ENCODE measurements at regions not wholly inside any gene's neighbourhood (a gene's known extent, or its start where the extent isn't known, plus 50 kb on each side); places are given as distances from the start of the nearest gene placed in this dataset.

GRCh38 chr11:127058524-127058923 is 58.0 kb upstream of the KIRREL3 start:
- Mint-ChIP-seq H3K4me3 (ENCODE audit: unreplicated experiment) (no peak overlapping the region), H3K4me1 (ENCODE audit: low read depth) (no peaks in the 10 kb centered on the region), H3K9me3 (ENCODE audit: low read depth) (no peaks in the 10 kb centered on the region), H3K27me3 (ENCODE audit: low read depth) (peaks cover 15% of the 10 kb centered on the region), H3K36me3 (ENCODE audit: low read depth) (no peaks in the 10 kb centered on the region), H3K27ac (ENCODE audit: unreplicated experiment) (no peak overlapping the region)
- no peak for TF ChIP-seq CTCF (IDR thresholded peaks at IDR 0.05)
- DNase-seq (ENCODE audit: low spot score), result no peak

- H3K4me1 Mint-ChIP-seq (ENCODE audit: low read depth), result no peaks in the 10 kb centered on the region
- DNase-seq (ENCODE audit: low spot score), result no peak
- no peak overlapping the region for H3K27ac Mint-ChIP-seq (ENCODE audit: unreplicated experiment)
- no peaks in the 10 kb centered on the region for H3K36me3 Mint-ChIP-seq (ENCODE audit: low read depth)
- no peaks in the 10 kb centered on the region for H3K9me3 Mint-ChIP-seq (ENCODE audit: low read depth)
- peaks cover 16% of the 10 kb centered on the region for H3K27me3 Mint-ChIP-seq (ENCODE audit: low read depth)
- no peak for TF ChIP-seq CTCF (IDR thresholded peaks at IDR 0.05)
- no peak overlapping the region for H3K4me3 Mint-ChIP-seq (ENCODE audit: unreplicated experiment)
These were observed 56.6 kb upstream of the KIRREL3 start for GRCh38 chr11:127057126-127057525.

GRCh38 chr11:127056338-127056971 is 55.9 kb upstream of the KIRREL3 start:
- Mint-ChIP-seq H3K27ac (ENCODE audit: unreplicated experiment) (no peak overlapping the region), H3K9me3 (ENCODE audit: low read depth) (no peaks in the 10 kb centered on the region), H3K27me3 (ENCODE audit: low read depth) (peaks cover 19% of the 10 kb centered on the region), H3K4me3 (ENCODE audit: unreplicated experiment) (no peak overlapping the region), H3K4me1 (ENCODE audit: low read depth) (no peaks in the 10 kb centered on the region), H3K36me3 (ENCODE audit: low read depth) (no peaks in the 10 kb centered on the region)
- TF ChIP-seq CTCF (IDR thresholded peaks at IDR 0.05), result no peak
- DNase-seq (ENCODE audit: low spot score), result no peak

GRCh38 chr11:127055236-127055635 is 54.7 kb upstream of the KIRREL3 start:
- no peak for DNase-seq (ENCODE audit: low spot score)
- no peaks in the 10 kb centered on the region for H3K36me3 Mint-ChIP-seq (ENCODE audit: low read depth)
- H3K4me3 Mint-ChIP-seq (ENCODE audit: unreplicated experiment), result no peak overlapping the region
- H3K27me3 Mint-ChIP-seq (ENCODE audit: low read depth), result peaks cover 16% of the 10 kb centered on the region
- TF ChIP-seq CTCF (IDR thresholded peaks at IDR 0.05), result no peak
- no peak overlapping the region for H3K27ac Mint-ChIP-seq (ENCODE audit: unreplicated experiment)
- H3K4me1 Mint-ChIP-seq (ENCODE audit: low read depth), result no peaks in the 10 kb centered on the region
- H3K9me3 Mint-ChIP-seq (ENCODE audit: low read depth), result no peaks in the 10 kb centered on the region

- Mint-ChIP-seq H3K27ac (ENCODE audit: unreplicated experiment) (no peak overlapping the region), H3K36me3 (ENCODE audit: low read depth) (no peaks in the 10 kb centered on the region), H3K4me3 (ENCODE audit: unreplicated experiment) (no peak overlapping the region), H3K9me3 (ENCODE audit: low read depth) (no peaks in the 10 kb centered on the region), H3K27me3 (ENCODE audit: low read depth) (peaks cover 17% of the 10 kb centered on the region), H3K4me1 (ENCODE audit: low read depth) (no peaks in the 10 kb centered on the region)
- no peak for DNase-seq (ENCODE audit: low spot score)
- no peak for TF ChIP-seq CTCF (IDR thresholded peaks at IDR 0.05)
These were observed 53.6 kb upstream of the KIRREL3 start for GRCh38 chr11:127054153-127054552.
